Hippocampal formation (tissue), 2 donors: ENCODE measurements at regions not wholly inside any gene's neighbourhood (a gene's known extent, or its start where the extent isn't known, plus 50 kb on each side); places are given as distances from the start of the nearest gene placed in this dataset.

Experiments used
- DNase-seq, 2 donors: peaks; one replicate each; lab custom pipeline; 2025; lab: John Stamatoyannopoulos, UW

GRCh38 chr6:169965657-169966311, 214.4 kb downstream of the ERMARD start:
- no peak for DNase-seq

GRCh38 chr6:169965239-169965638, 213.8 kb downstream of the ERMARD start:
- no peak for DNase-seq

GRCh38 chr6:169964486-169965180, 213.2 kb downstream of the ERMARD start:
- no peak for DNase-seq

- no peak for DNase-seq
Measured at GRCh38 chr6:169963581-169964297, 212.3 kb downstream of the ERMARD start.

- no peak for DNase-seq
Measured at GRCh38 chr6:169962604-169963469, 211.4 kb downstream of the ERMARD start.

GRCh38 chr6:169961772-169962561, 210.5 kb downstream of the ERMARD start:
- no peak for DNase-seq

GRCh38 chr6:169960886-169961611, 209.6 kb downstream of the ERMARD start:
- DNase-seq: no peak

GRCh38 chr6:169960521-169960885, 209.1 kb downstream of the ERMARD start:
- DNase-seq: no peak

- no peak for DNase-seq
Measured at GRCh38 chr6:169960003-169960344, 208.6 kb downstream of the ERMARD start.

GRCh38 chr6:169959136-169960002, 207.9 kb downstream of the ERMARD start:
- DNase-seq: no peak

GRCh38 chr6:169958510-169958909, 207.1 kb downstream of the ERMARD start:
- no peak for DNase-seq

- no peak for DNase-seq
Measured at GRCh38 chr6:169957351-169957963, 206.0 kb downstream of the ERMARD start.

- no peak for DNase-seq
Measured at GRCh38 chr6:169956580-169956979, 205.2 kb downstream of the ERMARD start.

- DNase-seq: no peak
Measured at GRCh38 chr6:169955731-169956437, 204.5 kb downstream of the ERMARD start.

- no peak for DNase-seq
Measured at GRCh38 chr6:169954977-169955376, 203.6 kb downstream of the ERMARD start.

GRCh38 chr6:169953686-169954085, 202.3 kb downstream of the ERMARD start:
- no peak for DNase-seq

- DNase-seq: no peak
Measured at GRCh38 chr6:169950558-169950957, 199.1 kb downstream of the ERMARD start.

- DNase-seq: no peak
Measured at GRCh38 chr6:169949511-169950097, 198.2 kb downstream of the ERMARD start.
